ENCODE measurements at regions not wholly inside any gene's neighbourhood (a gene's known extent, or its start where the extent isn't known, plus 50 kb on each side); places are given as distances from the start of the nearest gene placed in this dataset.
"Not testable (repeated sequence)": the region's sequence is repeated elsewhere in the genome, so short reads cannot be mapped to it uniquely, and the experiment has no call there.

- no peak for DNase-seq (ENCODE audit: low read depth)
- no peak for TF ChIP-seq CTCF (IDR thresholded peaks at IDR 0.05; ENCODE audit: insufficient read depth, low read depth, low read length, missing control alignments)
- H3K4me3 ChIP-seq (ENCODE audit: low read length): no peak overlapping the region
These were observed 2333.3 kb downstream of the TP53TG3F start for GRCh38 chr16:35792516-35793285.

- TF ChIP-seq CTCF (IDR thresholded peaks at IDR 0.05; ENCODE audit: insufficient read depth, low read depth, low read length, missing control alignments): no peak
- DNase-seq (ENCODE audit: low read depth): no peak
- H3K4me3 ChIP-seq (ENCODE audit: low read length): no peak overlapping the region
These were observed 2334.2 kb downstream of the TP53TG3F start for GRCh38 chr16:35793601-35794000.

GRCh38 chr16:35794896-35795295, 2335.5 kb downstream of the TP53TG3F start:
- no peak overlapping the region for H3K4me3 ChIP-seq (ENCODE audit: low read length)
- TF ChIP-seq CTCF (IDR thresholded peaks at IDR 0.05; ENCODE audit: insufficient read depth, low read depth, low read length, missing control alignments): no peak
- no peak for DNase-seq (ENCODE audit: low read depth)

GRCh38 chr16:35795361-35796029, 2336.1 kb downstream of the TP53TG3F start:
- no peak for DNase-seq (ENCODE audit: low read depth)
- no peak overlapping the region for H3K4me3 ChIP-seq (ENCODE audit: low read length)
- no peak for TF ChIP-seq CTCF (IDR thresholded peaks at IDR 0.05; ENCODE audit: insufficient read depth, low read depth, low read length, missing control alignments)

GRCh38 chr16:35797811-35798210, 2338.4 kb downstream of the TP53TG3F start:
- no peak overlapping the region for H3K4me3 ChIP-seq (ENCODE audit: low read length)
- no peak for DNase-seq (ENCODE audit: low read depth)

GRCh38 chr16:35798885-35799426, 2339.5 kb downstream of the TP53TG3F start:
- TF ChIP-seq CTCF (IDR thresholded peaks at IDR 0.05; ENCODE audit: insufficient read depth, low read depth, low read length, missing control alignments): no peak
- H3K4me3 ChIP-seq (ENCODE audit: low read length): no peak overlapping the region
- no peak for DNase-seq (ENCODE audit: low read depth)

More at GRCh38 chr16:35797811-35798210, 2338.4 kb downstream of the TP53TG3F start:
- TF ChIP-seq CTCF (IDR thresholded peaks at IDR 0.05; ENCODE audit: insufficient read depth, low read depth, low read length, missing control alignments): no peak

- not testable (repeated sequence) for DNase-seq (ENCODE audit: low read depth)
These were observed 2345.1 kb downstream of the TP53TG3F start for GRCh38 chr16:35804465-35804864.

More at GRCh38 chr16:35804465-35804864, 2345.1 kb downstream of the TP53TG3F start:
- not testable (repeated sequence) for H3K4me3 ChIP-seq (ENCODE audit: low read length)
